NT2/D1 (cell line): ENCODE measurements at regions not wholly inside any gene's neighbourhood (a gene's known extent, or its start where the extent isn't known, plus 50 kb on each side); places are given as distances from the start of the nearest gene placed in this dataset.

Experiments used
- SUZ12 ChIP-seq: IDR thresholded peaks from 2 replicates; pipeline ENCODE4 v1.6.1; 2011; ENCODE audit not compliant: insufficient read length, insufficient read depth; ENCODE audit errors: extremely low read depth
- YY1 ChIP-seq: IDR thresholded peaks from 2 replicates; pipeline ENCODE4 v1.6.1; 2011; ENCODE audit not compliant: insufficient read length, insufficient read depth
- ZNF274 ChIP-seq: IDR thresholded peaks from 2 replicates; pipeline ENCODE4 v1.6.1; 2011; ENCODE audit warnings: mild to moderate bottlenecking, low read depth, low read length

- TF ChIP-seq SUZ12 = no peak
- TF ChIP-seq YY1 = no peak
- TF ChIP-seq ZNF274 = no peak
These were observed 128.5 kb downstream of the IRX5 start for GRCh38 chr16:55059146-55059545.
